ENCODE measurements at regions not wholly inside any gene's neighbourhood (a gene's known extent, or its start where the extent isn't known, plus 50 kb on each side); places are given as distances from the start of the nearest gene placed in this dataset.

- no peak overlapping the region for H3K27ac Mint-ChIP-seq
- peaks cover 2% of the 10 kb centered on the region for H3K9me3 Mint-ChIP-seq (ENCODE audit: insufficient read depth)
- H2AFZ ChIP-seq (ENCODE audit: insufficient read depth, low read depth, low read length, poor library complexity, severe bottlenecking): no peak overlapping the region
- ChIA-PET CTCF (no interaction called here), POLR2A (no interaction called here)
- no peaks in the 10 kb centered on the region for H3K27me3 ChIP-seq (replicated peaks in 1 of 4; ENCODE audit: control extremely low read depth in 1 of 4, control insufficient read depth in 3 of 4, insufficient read depth in 4 of 4, low read length in 3 of 4)
- H3K36me3 ChIP-seq (replicated peaks in 1 of 2; ENCODE audit: control extremely low read depth in 1 of 2, control insufficient read depth in 1 of 2, extremely low read depth in 1 of 2, insufficient read depth in 2 of 2, low read length in 1 of 2): no peaks in the 10 kb centered on the region
- no peaks in the 10 kb centered on the region for H4K20me1 ChIP-seq (ENCODE audit: control insufficient read depth, insufficient read depth, low read length, poor library complexity, severe bottlenecking)
- ATAC-seq (ENCODE audit: low read depth) (no peak), DNase-seq (no peak)
- no peak overlapping the region for H3K4me2 ChIP-seq (replicated peaks; ENCODE audit: low read depth, low read length, poor library complexity, severe bottlenecking)
- H3K9me3 ChIP-seq (ENCODE audit: control extremely low read depth in 1 of 3, control insufficient read depth in 2 of 3, insufficient read depth in 1 of 3, low read length in 2 of 3): peaks cover 0 to 5% (median 0%) of the 10 kb centered on the region in 3 donors
- no peaks in the 10 kb centered on the region for H3K4me1 Mint-ChIP-seq
- no peaks in the 10 kb centered on the region for H3K27me3 Mint-ChIP-seq
- H3K79me2 ChIP-seq (ENCODE audit: control insufficient read depth, insufficient read depth, low read length): no peaks in the 10 kb centered on the region
- 80% methylated on average over 10 of the region's 20 CpGs for WGBS (ENCODE audit: insufficient coverage)
- intact Hi-C loops (cut with micrococcal nuclease): no loop called here
- no peak overlapping the region for H3K9ac ChIP-seq (ENCODE audit: low read length)
- no peak overlapping the region for H3K27ac ChIP-seq (ENCODE audit: low read length in 2 of 2)
- H3K4me3 Mint-ChIP-seq: no peak overlapping the region
- H3K4me1 ChIP-seq (ENCODE audit: control insufficient read depth in 2 of 2, insufficient read depth in 2 of 2, low read length in 2 of 2): no peaks in the 10 kb centered on the region
- TF ChIP-seq EZH2 (IDR thresholded peaks at IDR 0.05; ENCODE audit: borderline replicate concordance, insufficient read depth, low read depth, low read length, poor library complexity, severe bottlenecking) (no peak), CTCF (IDR thresholded peaks at IDR 0.05) (no peak)
- no peak overlapping the region for H3K4me3 ChIP-seq (ENCODE audit: control extremely low read depth in 1 of 5, extremely low read depth in 1 of 5, insufficient read depth in 1 of 5, low read depth in 2 of 5, low read length in 4 of 5)
These were observed 117.0 kb downstream of the KDR start for GRCh38 chr4:55008166-55009056.

- Mint-ChIP-seq H3K4me1 (no peaks in the 10 kb centered on the region), H3K9me3 (ENCODE audit: insufficient read depth) (peaks cover 2% of the 10 kb centered on the region), H3K27ac (no peak overlapping the region), H3K27me3 (no peaks in the 10 kb centered on the region), H3K4me3 (no peak overlapping the region)
- H2AFZ ChIP-seq (ENCODE audit: insufficient read depth, low read depth, low read length, poor library complexity, severe bottlenecking): no peak overlapping the region
- H3K4me1 ChIP-seq (ENCODE audit: control insufficient read depth in 2 of 2, insufficient read depth in 2 of 2, low read length in 2 of 2): no peaks in the 10 kb centered on the region
- H3K79me2 ChIP-seq (ENCODE audit: control insufficient read depth, insufficient read depth, low read length): no peaks in the 10 kb centered on the region
- no peak overlapping the region for H3K4me3 ChIP-seq (ENCODE audit: control extremely low read depth in 1 of 5, extremely low read depth in 1 of 5, insufficient read depth in 1 of 5, low read depth in 2 of 5, low read length in 4 of 5)
- ATAC-seq (ENCODE audit: low read depth) (no peak), DNase-seq (no peak)
- H3K9me3 ChIP-seq (ENCODE audit: control extremely low read depth in 1 of 3, control insufficient read depth in 2 of 3, insufficient read depth in 1 of 3, low read length in 2 of 3): peaks cover 0 to 5% (median 0%) of the 10 kb centered on the region in 3 donors
- no peaks in the 10 kb centered on the region for H4K20me1 ChIP-seq (ENCODE audit: control insufficient read depth, insufficient read depth, low read length, poor library complexity, severe bottlenecking)
- ChIA-PET POLR2A (no interaction called here), CTCF (no interaction called here)
- TF ChIP-seq CTCF (IDR thresholded peaks at IDR 0.05) (no peak), EZH2 (IDR thresholded peaks at IDR 0.05; ENCODE audit: borderline replicate concordance, insufficient read depth, low read depth, low read length, poor library complexity, severe bottlenecking) (no peak)
- no peaks in the 10 kb centered on the region for H3K27me3 ChIP-seq (replicated peaks in 1 of 4; ENCODE audit: control extremely low read depth in 1 of 4, control insufficient read depth in 3 of 4, insufficient read depth in 4 of 4, low read length in 3 of 4)
- intact Hi-C loops (cut with micrococcal nuclease): no loop called here
- H3K9ac ChIP-seq (ENCODE audit: low read length): no peak overlapping the region
- H3K36me3 ChIP-seq (replicated peaks in 1 of 2; ENCODE audit: control extremely low read depth in 1 of 2, control insufficient read depth in 1 of 2, extremely low read depth in 1 of 2, insufficient read depth in 2 of 2, low read length in 1 of 2): no peaks in the 10 kb centered on the region
- WGBS (ENCODE audit: insufficient coverage): no CpG with 5 or more reads among the region's 2 CpGs
- no peak overlapping the region for H3K27ac ChIP-seq (ENCODE audit: low read length in 2 of 2)
- H3K4me2 ChIP-seq (replicated peaks; ENCODE audit: low read depth, low read length, poor library complexity, severe bottlenecking): no peak overlapping the region
These were observed 119.5 kb downstream of the KDR start for GRCh38 chr4:55005910-55006309.

Measured in B cell (primary cell).